Neural cell (in vitro differentiated cells): ENCODE measurements at regions not wholly inside any gene's neighbourhood (a gene's known extent, or its start where the extent isn't known, plus 50 kb on each side); places are given as distances from the start of the nearest gene placed in this dataset.

Experiments used
- H2AFZ ChIP-seq: fragments of 200-600, 300-800 bp; sonication (generic), shearing (Covaris generic); 2 replicates; pipeline ENCODE4 v1.6.0; 2014; ENCODE audit warnings: low read depth, mild to moderate bottlenecking, antibody characterized with exemption, low read length, moderate library complexity
- H3F3A ChIP-seq: fragments of 200-600 bp; shearing (Covaris generic); 2 replicates; pipeline ENCODE4 v1.6.1; 2016; ENCODE audit warnings: mild to moderate bottlenecking, moderate library complexity, mixed read lengths, antibody characterized with exemption, low read length; ENCODE audit not compliant: insufficient read depth, poor library complexity, severe bottlenecking
- H3K27ac ChIP-seq: fragments of 200-600, 300-800 bp; sonication (generic), shearing (Covaris generic); 2 replicates; pipeline ENCODE4 v1.5.1; 2014; ENCODE audit warnings: mild to moderate bottlenecking, low read length, moderate library complexity
- H3K27me3 ChIP-seq: fragments of 300-800, 200-600 bp; sonication (generic), shearing (Covaris generic); 2 replicates; pipeline ENCODE4 v1.6.0; 2014; ENCODE audit warnings: mild to moderate bottlenecking, low read depth, low read length, moderate library complexity; ENCODE audit not compliant: insufficient read depth
- H3K36me3 ChIP-seq: fragments of 300-800, 200-600 bp; sonication (generic), shearing (Covaris generic); 2 replicates; pipeline ENCODE4 v1.5.1; 2014; ENCODE audit warnings: mild to moderate bottlenecking, antibody characterized with exemption, low read length, moderate library complexity; ENCODE audit not compliant: insufficient read depth
- H3K4me2 ChIP-seq: fragments of 300-800, 200-600 bp; sonication (generic), shearing (Covaris generic); 2 replicates; pipeline ENCODE4 v1.6.0; 2014; ENCODE audit warnings: mild to moderate bottlenecking, low read length
- H3K4me3 ChIP-seq: fragments of 300-800, 200-600 bp; sonication (generic), shearing (Covaris generic); 2 replicates; pipeline ENCODE4 v1.5.1; 2014; ENCODE audit warnings: mild to moderate bottlenecking, low read length, moderate library complexity
- H3K79me2 ChIP-seq: fragments of 200-600 bp; shearing (Covaris generic); replicated peaks from 2 replicates; pipeline ENCODE4 v1.6.0; 2014; ENCODE audit warnings: mild to moderate bottlenecking, low read length, moderate library complexity; ENCODE audit not compliant: insufficient read depth
- H3K9ac ChIP-seq: fragments of 300-800, 200-600 bp; sonication (generic), shearing (Covaris generic); 2 replicates; pipeline ENCODE4 v1.6.1; 2016; ENCODE audit warnings: mild to moderate bottlenecking, low read length, mixed read lengths
- H3K9me2 ChIP-seq: fragments of 200-600 bp; shearing (Covaris generic); 2 replicates; pipeline ENCODE4 v1.6.1; 2016; ENCODE audit warnings: mild to moderate bottlenecking, low read length, mixed read lengths; ENCODE audit not compliant: insufficient read depth
- H3K9me3 ChIP-seq: fragments of 200-600, 300-800 bp; sonication (generic), shearing (Covaris generic); 2 replicates; pipeline ENCODE4 v1.6.1; 2016; ENCODE audit warnings: mild to moderate bottlenecking, mixed run types, low read length, moderate library complexity, mixed read lengths
- H4K20me1 ChIP-seq: fragments of 200-600 bp; shearing (Covaris generic); 2 replicates; pipeline ENCODE4 v1.6.1; 2016; ENCODE audit warnings: mild to moderate bottlenecking, mixed run types; ENCODE audit not compliant: insufficient read depth
- EP300 ChIP-seq: fragments of 450-650 bp; conservative IDR thresholded peaks from 2 replicates; pipeline ENCODE4 v1.6.1; 2014; ENCODE audit warnings: antibody characterized with exemption, mild to moderate bottlenecking, moderate library complexity; ENCODE audit not compliant: poor library complexity, severe bottlenecking
- EZH2 ChIP-seq: fragments of 200-600, 300-800 bp; shearing (Covaris generic), sonication (generic); IDR thresholded peaks from 2 replicates; pipeline ENCODE4 v1.6.1; 2014; ENCODE audit warnings: antibody characterized with exemption, low read length, borderline replicate concordance, mild to moderate bottlenecking; ENCODE audit not compliant: insufficient read depth, poor library complexity, severe bottlenecking
- MXI1 ChIP-seq: fragments of 450-650 bp; conservative IDR thresholded peaks from 2 replicates; pipeline ENCODE4 v1.6.1; 2014; ENCODE audit warnings: antibody characterized with exemption, mild to moderate bottlenecking; ENCODE audit not compliant: poor library complexity, severe bottlenecking
- POLR2AphosphoS5 ChIP-seq: IDR thresholded peaks from 2 replicates; pipeline ENCODE4 v1.6.1; 2012
- RAD21 ChIP-seq: fragments of 450-650 bp; conservative IDR thresholded peaks from 2 replicates; pipeline ENCODE4 v1.6.1; 2014; ENCODE audit warnings: antibody characterized with exemption, mild to moderate bottlenecking, moderate library complexity
- SMC3 ChIP-seq: fragments of 450-650 bp; conservative IDR thresholded peaks from 2 replicates; pipeline ENCODE4 v1.6.1; 2014; ENCODE audit warnings: antibody characterized with exemption, mild to moderate bottlenecking, moderate library complexity; ENCODE audit not compliant: poor library complexity
- TAF1 ChIP-seq: IDR thresholded peaks from 2 replicates; pipeline ENCODE4 v1.6.1; 2012; ENCODE audit warnings: low read depth
- TF ChIP-seq, protein P1 (sequence below): fragments of 450-650 bp; IDR thresholded peaks from 2 replicates; pipeline ENCODE4 v1.5.1; 2014; ENCODE audit warnings: antibody characterized with exemption, mild to moderate bottlenecking, moderate library complexity; ENCODE audit not compliant: poor library complexity, severe bottlenecking
- TF ChIP-seq, protein P2 (sequence below): IDR thresholded peaks from 2 replicates; pipeline ENCODE4 v1.6.1; 2012; ENCODE audit warnings: borderline replicate concordance

- Histone ChIP-seq H3K9me3 (peaks cover 5% of the 10 kb centered on the region), H3K27me3 (no peaks in the 10 kb centered on the region), H3K27ac (no peak overlapping the region), H3K9me2 (no peaks in the 10 kb centered on the region), H3F3A (peaks cover 3% of the 10 kb centered on the region), H3K4me2 (no peak overlapping the region), H3K36me3 (no peaks in the 10 kb centered on the region), H3K9ac (no peak overlapping the region), H3K79me2 (no peaks in the 10 kb centered on the region), H4K20me1 (no peaks in the 10 kb centered on the region), H3K4me3 (no peak overlapping the region), H2AFZ (no peak overlapping the region)
- TF ChIP-seq EP300, result no peak
- TF ChIP-seq SMC3, result no peak
- TF ChIP-seq EZH2, result no peak
- TF ChIP-seq POLR2AphosphoS5, result no peak
- TF ChIP-seq, protein P1, sequence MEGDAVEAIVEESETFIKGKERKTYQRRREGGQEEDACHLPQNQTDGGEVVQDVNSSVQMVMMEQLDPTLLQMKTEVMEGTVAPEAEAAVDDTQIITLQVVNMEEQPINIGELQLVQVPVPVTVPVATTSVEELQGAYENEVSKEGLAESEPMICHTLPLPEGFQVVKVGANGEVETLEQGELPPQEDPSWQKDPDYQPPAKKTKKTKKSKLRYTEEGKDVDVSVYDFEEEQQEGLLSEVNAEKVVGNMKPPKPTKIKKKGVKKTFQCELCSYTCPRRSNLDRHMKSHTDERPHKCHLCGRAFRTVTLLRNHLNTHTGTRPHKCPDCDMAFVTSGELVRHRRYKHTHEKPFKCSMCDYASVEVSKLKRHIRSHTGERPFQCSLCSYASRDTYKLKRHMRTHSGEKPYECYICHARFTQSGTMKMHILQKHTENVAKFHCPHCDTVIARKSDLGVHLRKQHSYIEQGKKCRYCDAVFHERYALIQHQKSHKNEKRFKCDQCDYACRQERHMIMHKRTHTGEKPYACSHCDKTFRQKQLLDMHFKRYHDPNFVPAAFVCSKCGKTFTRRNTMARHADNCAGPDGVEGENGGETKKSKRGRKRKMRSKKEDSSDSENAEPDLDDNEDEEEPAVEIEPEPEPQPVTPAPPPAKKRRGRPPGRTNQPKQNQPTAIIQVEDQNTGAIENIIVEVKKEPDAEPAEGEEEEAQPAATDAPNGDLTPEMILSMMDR, result no peak
- no peak for TF ChIP-seq TAF1
- TF ChIP-seq RAD21, result no peak
- TF ChIP-seq, protein P2, sequence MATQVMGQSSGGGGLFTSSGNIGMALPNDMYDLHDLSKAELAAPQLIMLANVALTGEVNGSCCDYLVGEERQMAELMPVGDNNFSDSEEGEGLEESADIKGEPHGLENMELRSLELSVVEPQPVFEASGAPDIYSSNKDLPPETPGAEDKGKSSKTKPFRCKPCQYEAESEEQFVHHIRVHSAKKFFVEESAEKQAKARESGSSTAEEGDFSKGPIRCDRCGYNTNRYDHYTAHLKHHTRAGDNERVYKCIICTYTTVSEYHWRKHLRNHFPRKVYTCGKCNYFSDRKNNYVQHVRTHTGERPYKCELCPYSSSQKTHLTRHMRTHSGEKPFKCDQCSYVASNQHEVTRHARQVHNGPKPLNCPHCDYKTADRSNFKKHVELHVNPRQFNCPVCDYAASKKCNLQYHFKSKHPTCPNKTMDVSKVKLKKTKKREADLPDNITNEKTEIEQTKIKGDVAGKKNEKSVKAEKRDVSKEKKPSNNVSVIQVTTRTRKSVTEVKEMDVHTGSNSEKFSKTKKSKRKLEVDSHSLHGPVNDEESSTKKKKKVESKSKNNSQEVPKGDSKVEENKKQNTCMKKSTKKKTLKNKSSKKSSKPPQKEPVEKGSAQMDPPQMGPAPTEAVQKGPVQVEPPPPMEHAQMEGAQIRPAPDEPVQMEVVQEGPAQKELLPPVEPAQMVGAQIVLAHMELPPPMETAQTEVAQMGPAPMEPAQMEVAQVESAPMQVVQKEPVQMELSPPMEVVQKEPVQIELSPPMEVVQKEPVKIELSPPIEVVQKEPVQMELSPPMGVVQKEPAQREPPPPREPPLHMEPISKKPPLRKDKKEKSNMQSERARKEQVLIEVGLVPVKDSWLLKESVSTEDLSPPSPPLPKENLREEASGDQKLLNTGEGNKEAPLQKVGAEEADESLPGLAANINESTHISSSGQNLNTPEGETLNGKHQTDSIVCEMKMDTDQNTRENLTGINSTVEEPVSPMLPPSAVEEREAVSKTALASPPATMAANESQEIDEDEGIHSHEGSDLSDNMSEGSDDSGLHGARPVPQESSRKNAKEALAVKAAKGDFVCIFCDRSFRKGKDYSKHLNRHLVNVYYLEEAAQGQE, result no peak
- TF ChIP-seq MXI1, result no peak
These were observed 312.4 kb downstream of the UTRN start for GRCh38 chr6:144597511-144597910.

DNA sequence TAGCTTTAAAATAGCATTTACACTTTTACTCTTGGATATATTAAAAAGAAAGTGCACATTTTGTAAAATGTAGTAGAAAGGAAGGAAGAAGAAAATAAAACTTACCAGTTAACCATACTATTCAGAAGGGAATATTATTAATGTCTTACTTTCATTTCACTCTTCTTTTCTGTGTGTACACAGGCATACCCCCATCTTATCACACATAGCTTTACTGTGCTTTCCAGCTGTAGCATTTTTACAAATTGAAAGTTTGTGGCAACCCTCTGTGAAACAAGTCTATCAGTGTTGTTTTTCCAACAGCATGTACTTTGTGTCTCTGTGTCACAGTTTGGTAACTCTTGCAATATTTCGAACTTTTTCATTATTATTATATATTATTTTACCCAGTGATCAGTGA, 314.5 kb downstream of the UTRN start:
- no peaks in the 10 kb centered on the region for H4K20me1 ChIP-seq
- H3K79me2 ChIP-seq, result no peaks in the 10 kb centered on the region
- H3K9me3 ChIP-seq, result peaks cover 9% of the 10 kb centered on the region
- H3K27ac ChIP-seq, result no peak overlapping the region
- no peaks in the 10 kb centered on the region for H3K27me3 ChIP-seq
- no peak overlapping the region for H3K4me3 ChIP-seq
- no peak overlapping the region for H3K9ac ChIP-seq
- no peaks in the 10 kb centered on the region for H3K36me3 ChIP-seq
- H3K4me2 ChIP-seq, result no peak overlapping the region
- no peak overlapping the region for H2AFZ ChIP-seq
- no peak for TF ChIP-seq TAF1
- TF ChIP-seq, protein P2, result no peak
- TF ChIP-seq POLR2AphosphoS5, result no peak
- TF ChIP-seq EZH2, result no peak
- TF ChIP-seq EP300, result no peak
- TF ChIP-seq SMC3, result no peak
- TF ChIP-seq, protein P1, result no peak
- TF ChIP-seq MXI1, result no peak
- TF ChIP-seq RAD21, result no peak
- H3F3A ChIP-seq, result peaks cover 3% of the 10 kb centered on the region
- no peaks in the 10 kb centered on the region for H3K9me2 ChIP-seq
